KMS-11 (cell line): ENCODE measurements at regions not wholly inside any gene's neighbourhood (a gene's known extent, or its start where the extent isn't known, plus 50 kb on each side); places are given as distances from the start of the nearest gene placed in this dataset.

Experiments used
- H2AFZ ChIP-seq: fragments of 200-600 bp; sonication (generic); 2 replicates; pipeline ENCODE4 v1.6.1; 2016; ENCODE audit warnings: antibody characterized with exemption, mixed run types, low read depth
- H3K27ac ChIP-seq: fragments of 200-600 bp; sonication (generic); 2 replicates; pipeline ENCODE4 v1.6.1; 2016; ENCODE audit warnings: mild to moderate bottlenecking, mixed run types
- H3K27me3 ChIP-seq: fragments of 200-600 bp; sonication (generic); 2 replicates; pipeline ENCODE4 v1.6.1; 2017; ENCODE audit warnings: mild to moderate bottlenecking, low read depth, mixed run types, moderate library complexity; ENCODE audit not compliant: insufficient read depth
- H3K36me3 ChIP-seq: fragments of 200-600 bp; sonication (generic); 2 replicates; pipeline ENCODE4 v1.6.1; 2017; ENCODE audit warnings: mild to moderate bottlenecking, mixed run types; ENCODE audit not compliant: insufficient read depth
- H3K4me1 ChIP-seq: fragments of 200-600 bp; sonication (generic); 2 replicates; pipeline ENCODE4 v1.6.1; 2016; ENCODE audit warnings: mild to moderate bottlenecking, low read depth, mixed run types; ENCODE audit not compliant: poor library complexity, severe bottlenecking
- H3K4me2 ChIP-seq: fragments of 200-600 bp; sonication (generic); 2 replicates; pipeline ENCODE4 v1.7.0; 2016; ENCODE audit warnings: mild to moderate bottlenecking, mixed run types
- H3K4me3 ChIP-seq: fragments of 200-600 bp; sonication (generic); IDR thresholded peaks from 2 replicates; pipeline ENCODE4 v1.6.1; 2017; ENCODE audit warnings: low read depth, low read length, mixed read lengths; ENCODE audit not compliant: insufficient read depth
- H3K79me2 ChIP-seq: fragments of 200-600 bp; sonication (generic); 2 replicates; pipeline ENCODE4 v1.6.1; 2016; ENCODE audit warnings: low read depth, mixed run types; ENCODE audit not compliant: insufficient read depth
- H3K9ac ChIP-seq: fragments of 200-600 bp; sonication (generic); 2 replicates; pipeline ENCODE4 v1.6.1; 2016; ENCODE audit warnings: mild to moderate bottlenecking, mixed run types
- H4K20me1 ChIP-seq: fragments of 200-600 bp; sonication (generic); 2 replicates; pipeline ENCODE4 v1.6.1; 2016; ENCODE audit warnings: mild to moderate bottlenecking, mixed run types; ENCODE audit not compliant: insufficient read depth
- TF ChIP-seq, protein P1 (sequence below): fragments of 200-600 bp; sonication (generic); conservative IDR thresholded peaks from 2 replicates; pipeline ENCODE4 v1.6.1; 2017; ENCODE audit warnings: low read depth, mild to moderate bottlenecking, antibody characterized with exemption, low read length, moderate library complexity, mixed read lengths

- Histone ChIP-seq H4K20me1 (no peaks in the 10 kb centered on the region), H2AFZ (no peak overlapping the region), H3K4me2 (no peak overlapping the region), H3K79me2 (no peaks in the 10 kb centered on the region), H3K4me3 (no peak overlapping the region), H3K27ac (no peak overlapping the region), H3K27me3 (no peaks in the 10 kb centered on the region), H3K4me1 (no peaks in the 10 kb centered on the region), H3K9ac (no peak overlapping the region), H3K36me3 (no peaks in the 10 kb centered on the region)
- TF ChIP-seq, protein P1, sequence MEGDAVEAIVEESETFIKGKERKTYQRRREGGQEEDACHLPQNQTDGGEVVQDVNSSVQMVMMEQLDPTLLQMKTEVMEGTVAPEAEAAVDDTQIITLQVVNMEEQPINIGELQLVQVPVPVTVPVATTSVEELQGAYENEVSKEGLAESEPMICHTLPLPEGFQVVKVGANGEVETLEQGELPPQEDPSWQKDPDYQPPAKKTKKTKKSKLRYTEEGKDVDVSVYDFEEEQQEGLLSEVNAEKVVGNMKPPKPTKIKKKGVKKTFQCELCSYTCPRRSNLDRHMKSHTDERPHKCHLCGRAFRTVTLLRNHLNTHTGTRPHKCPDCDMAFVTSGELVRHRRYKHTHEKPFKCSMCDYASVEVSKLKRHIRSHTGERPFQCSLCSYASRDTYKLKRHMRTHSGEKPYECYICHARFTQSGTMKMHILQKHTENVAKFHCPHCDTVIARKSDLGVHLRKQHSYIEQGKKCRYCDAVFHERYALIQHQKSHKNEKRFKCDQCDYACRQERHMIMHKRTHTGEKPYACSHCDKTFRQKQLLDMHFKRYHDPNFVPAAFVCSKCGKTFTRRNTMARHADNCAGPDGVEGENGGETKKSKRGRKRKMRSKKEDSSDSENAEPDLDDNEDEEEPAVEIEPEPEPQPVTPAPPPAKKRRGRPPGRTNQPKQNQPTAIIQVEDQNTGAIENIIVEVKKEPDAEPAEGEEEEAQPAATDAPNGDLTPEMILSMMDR = no peak
Measured at GRCh38 chr12:98174428-98174809, 341.0 kb upstream of the TMPO start.

DNA sequence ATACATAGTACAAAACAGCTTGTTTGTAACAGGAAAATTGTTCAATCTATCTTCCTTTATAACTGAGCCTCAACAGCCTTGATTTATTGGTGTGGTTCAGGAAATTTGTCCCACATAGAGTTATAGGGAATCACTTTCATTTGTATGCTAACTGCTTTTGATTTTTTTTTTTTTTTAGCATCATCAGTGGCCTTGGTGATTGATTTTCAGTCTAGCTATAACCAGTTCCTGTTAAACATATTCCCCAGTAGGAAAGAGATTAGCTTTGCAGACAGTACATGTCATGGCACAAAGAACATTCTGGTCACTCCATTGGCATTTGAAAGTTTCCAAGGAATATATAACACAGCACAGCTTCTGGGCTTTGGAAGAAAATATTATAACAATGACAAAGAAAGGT, 337.3 kb upstream of the TMPO start:
- Histone ChIP-seq H3K36me3 (no peaks in the 10 kb centered on the region), H3K9ac (no peak overlapping the region)

GRCh38 chr12:98179151-98179550, 336.2 kb upstream of the TMPO start:
- H2AFZ ChIP-seq = no peak overlapping the region
- H3K4me1 ChIP-seq = no peaks in the 10 kb centered on the region
- H3K4me3 ChIP-seq = no peak overlapping the region
- H3K27me3 ChIP-seq = no peaks in the 10 kb centered on the region
- H3K79me2 ChIP-seq = no peaks in the 10 kb centered on the region
- TF ChIP-seq, protein P1 = no peak
- H3K27ac ChIP-seq = no peak overlapping the region
- H3K36me3 ChIP-seq = no peaks in the 10 kb centered on the region
- H3K9ac ChIP-seq = no peak overlapping the region
- no peaks in the 10 kb centered on the region for H4K20me1 ChIP-seq
- no peak overlapping the region for H3K4me2 ChIP-seq

More for the DNA sequence above, 337.3 kb upstream of the TMPO start:
- no peak overlapping the region for H2AFZ ChIP-seq
- no peaks in the 10 kb centered on the region for H3K4me1 ChIP-seq
- no peak overlapping the region for H3K27ac ChIP-seq
- no peaks in the 10 kb centered on the region for H4K20me1 ChIP-seq
- H3K79me2 ChIP-seq = no peaks in the 10 kb centered on the region
- H3K27me3 ChIP-seq = no peaks in the 10 kb centered on the region
- TF ChIP-seq, protein P1 = no peak
- no peak overlapping the region for H3K4me2 ChIP-seq
- no peak overlapping the region for H3K4me3 ChIP-seq

GRCh38 chr12:98180603-98181002, 334.8 kb upstream of the TMPO start:
- Histone ChIP-seq H3K36me3 (no peaks in the 10 kb centered on the region), H3K9ac (no peak overlapping the region), H3K27me3 (no peaks in the 10 kb centered on the region), H3K27ac (no peak overlapping the region), H4K20me1 (no peaks in the 10 kb centered on the region), H3K79me2 (no peaks in the 10 kb centered on the region), H3K4me1 (no peaks in the 10 kb centered on the region), H3K4me3 (no peak overlapping the region), H2AFZ (no peak overlapping the region), H3K4me2 (no peak overlapping the region)
- TF ChIP-seq, protein P1 = no peak
